Glomerular visceral epithelial cell (primary cell): ENCODE measurements at regions not wholly inside any gene's neighbourhood (a gene's known extent, or its start where the extent isn't known, plus 50 kb on each side); places are given as distances from the start of the nearest gene placed in this dataset.
"Not testable (repeated sequence)": the region's sequence is repeated elsewhere in the genome, so short reads cannot be mapped to it uniquely, and the experiment has no call there.

Experiments
- DNase-seq: peaks from one replicate; pipeline ENCODE4 v3.0.0-alpha.2; 2016; ENCODE audit errors: extremely low spot score

- no peak for DNase-seq
Observed at GRCh38 chr5:9790276-9790675, 160.1 kb upstream of the TAS2R1 start.

GRCh38 chr5:9789777-9790176 lies 159.6 kb upstream of the TAS2R1 start:
- no peak for DNase-seq

GRCh38 chr5:9787861-9788600 lies 157.9 kb upstream of the TAS2R1 start:
- DNase-seq: no peak

- DNase-seq: no peak
Observed at GRCh38 chr5:9786380-9787360, 156.5 kb upstream of the TAS2R1 start.

GRCh38 chr5:9785751-9786150 lies 155.6 kb upstream of the TAS2R1 start:
- DNase-seq: no peak

GRCh38 chr5:9784231-9784630 lies 154.1 kb upstream of the TAS2R1 start:
- DNase-seq: no peak

GRCh38 chr5:9782826-9783560 lies 152.8 kb upstream of the TAS2R1 start:
- DNase-seq: no peak

DNA sequence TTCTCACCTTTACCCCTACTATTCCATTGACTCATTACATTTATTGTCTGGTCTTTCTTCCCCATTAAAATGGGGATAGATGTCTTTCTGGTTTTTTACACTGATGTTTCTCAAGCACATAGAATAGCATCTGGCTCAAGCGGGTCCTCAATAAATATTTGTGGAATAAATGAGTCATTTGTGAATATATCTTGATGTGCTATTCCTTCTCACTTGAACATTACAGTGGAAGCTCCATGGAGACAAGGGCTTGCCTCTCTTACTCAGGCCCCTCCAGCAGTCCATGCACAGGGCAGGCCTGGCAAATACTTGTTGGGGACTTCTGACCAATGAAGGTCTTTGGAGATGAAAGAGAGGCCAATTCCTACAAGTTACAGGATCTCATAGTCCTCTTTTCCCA lies 151.7 kb upstream of the TAS2R1 start:
- DNase-seq: no peak

- no peak for DNase-seq
Observed at GRCh38 chr5:9781275-9781674, 151.1 kb upstream of the TAS2R1 start.

GRCh38 chr5:9780501-9780900 lies 150.3 kb upstream of the TAS2R1 start:
- DNase-seq: no peak

GRCh38 chr5:9776525-9776924 lies 146.4 kb upstream of the TAS2R1 start:
- DNase-seq: no peak

DNA sequence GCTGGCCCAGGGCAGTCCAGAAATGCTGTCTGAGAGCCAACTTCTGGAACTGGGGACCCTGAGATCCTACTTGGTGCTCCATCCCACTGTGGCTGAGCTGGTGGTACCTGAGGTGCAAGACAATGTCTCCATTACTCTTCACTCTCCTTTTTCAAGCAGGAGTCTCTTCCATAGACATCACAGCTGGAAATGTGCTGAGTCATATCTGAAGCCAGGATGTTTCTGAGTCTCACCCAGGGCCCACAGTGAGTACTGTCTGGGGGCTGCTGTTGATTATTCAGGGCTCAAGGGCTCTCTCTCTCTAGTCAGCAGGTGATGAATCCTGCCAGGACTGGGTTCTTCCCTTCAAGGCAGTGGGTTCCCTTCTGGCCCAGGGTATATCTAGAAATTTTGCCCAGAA lies 145.2 kb upstream of the TAS2R1 start:
- DNase-seq: peak; percentile 7

GRCh38 chr5:9774472-9775079 lies 144.4 kb upstream of the TAS2R1 start:
- peak; percentile 64 for DNase-seq

DNA sequence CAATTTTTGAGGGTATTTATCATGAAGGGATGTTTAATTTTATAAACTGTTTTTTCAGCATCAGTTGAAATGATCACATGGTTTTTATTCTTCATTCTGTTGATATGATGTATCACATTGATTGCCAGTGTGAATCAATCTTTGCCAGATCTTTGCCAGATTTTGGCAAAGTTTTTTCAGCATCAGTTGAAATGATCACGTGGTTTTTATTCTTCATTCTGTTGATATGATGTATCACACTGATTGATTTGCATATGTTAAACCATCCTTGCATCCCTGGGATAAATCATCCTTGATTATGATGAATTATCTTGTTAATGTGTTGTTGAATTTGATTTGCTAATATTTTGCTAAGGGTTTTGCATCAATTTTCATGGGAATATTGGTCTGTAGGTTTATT lies 140.9 kb upstream of the TAS2R1 start:
- no peak for DNase-seq

GRCh38 chr5:9766581-9766980 lies 136.4 kb upstream of the TAS2R1 start:
- peak; percentile 18 for DNase-seq

DNA sequence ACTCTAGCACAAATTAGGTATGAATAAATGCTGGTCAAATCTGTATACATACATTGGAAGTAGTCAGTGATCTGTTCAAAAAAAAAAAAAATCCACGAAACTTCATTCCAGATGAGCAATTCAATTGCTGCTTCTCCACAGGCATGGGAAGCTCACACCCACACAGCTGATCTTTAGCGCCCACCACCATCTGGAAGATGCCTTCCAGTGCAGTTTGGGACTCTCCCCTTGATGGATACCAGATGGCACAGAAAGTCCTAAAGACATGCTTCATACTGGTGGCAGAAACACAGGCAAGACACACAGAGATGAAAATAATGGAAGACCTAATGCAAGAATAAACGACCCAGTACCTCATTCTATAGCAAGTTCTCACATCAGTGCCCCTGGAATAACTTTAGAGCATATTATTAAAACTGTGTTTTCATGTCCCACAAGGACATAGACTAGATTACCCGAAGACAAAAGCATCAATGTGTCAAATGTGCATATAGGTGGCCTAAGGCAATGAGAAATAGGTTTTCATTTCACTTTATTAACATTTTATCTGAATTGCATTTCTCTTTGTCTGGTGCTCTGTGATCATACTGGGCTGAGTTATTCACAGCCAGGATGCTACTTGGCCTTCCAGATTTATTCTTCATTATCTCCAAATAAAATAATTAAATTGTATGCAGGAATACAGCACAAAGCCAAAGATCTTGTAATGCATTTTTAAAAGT lies 135.4 kb upstream of the TAS2R1 start:
- no peak for DNase-seq

GRCh38 chr5:9761706-9762105 lies 131.6 kb upstream of the TAS2R1 start:
- no peak for DNase-seq

DNA sequence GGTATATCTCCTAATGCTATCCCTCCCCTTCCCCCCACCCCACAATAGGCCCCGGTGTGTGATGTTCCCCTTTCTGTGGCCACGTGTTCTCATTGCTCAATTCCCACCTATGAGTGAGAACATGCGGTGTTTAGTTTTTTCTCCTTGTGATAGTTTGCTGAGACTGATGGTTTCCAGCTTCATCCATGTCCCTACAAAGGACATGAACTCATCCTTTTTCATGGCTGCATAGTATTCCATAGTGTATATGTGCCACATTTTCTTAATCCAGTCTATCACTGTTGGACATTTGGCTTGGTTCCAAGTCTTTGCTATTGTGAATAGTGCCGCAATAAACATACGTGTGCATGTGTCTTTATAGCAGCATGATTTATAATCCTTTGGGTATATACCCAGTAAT lies 122.5 kb upstream of the TAS2R1 start:
- DNase-seq: not testable (repeated sequence)

DNA sequence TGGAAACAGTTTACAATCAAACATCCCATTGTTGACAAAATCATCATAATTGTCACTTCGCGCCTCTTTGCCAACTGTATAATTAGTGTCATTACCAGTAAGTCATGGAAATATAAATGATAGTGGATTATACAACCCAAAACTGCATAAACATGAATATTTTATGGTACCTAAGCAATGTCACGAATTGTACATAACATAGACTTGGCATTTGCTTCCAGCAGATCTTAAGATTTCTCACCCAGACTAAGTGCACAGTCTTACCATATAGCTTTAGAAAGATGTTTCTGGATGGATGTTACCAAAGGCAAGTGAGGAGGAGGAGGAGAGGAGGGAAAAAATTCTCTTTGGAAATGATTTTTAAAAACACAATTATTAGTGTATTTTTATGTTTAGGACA lies 113.4 kb upstream of the TAS2R1 start:
- no peak for DNase-seq

- no peak for DNase-seq
Observed at GRCh38 chr5:9742848-9743247, 112.7 kb upstream of the TAS2R1 start.

DNA sequence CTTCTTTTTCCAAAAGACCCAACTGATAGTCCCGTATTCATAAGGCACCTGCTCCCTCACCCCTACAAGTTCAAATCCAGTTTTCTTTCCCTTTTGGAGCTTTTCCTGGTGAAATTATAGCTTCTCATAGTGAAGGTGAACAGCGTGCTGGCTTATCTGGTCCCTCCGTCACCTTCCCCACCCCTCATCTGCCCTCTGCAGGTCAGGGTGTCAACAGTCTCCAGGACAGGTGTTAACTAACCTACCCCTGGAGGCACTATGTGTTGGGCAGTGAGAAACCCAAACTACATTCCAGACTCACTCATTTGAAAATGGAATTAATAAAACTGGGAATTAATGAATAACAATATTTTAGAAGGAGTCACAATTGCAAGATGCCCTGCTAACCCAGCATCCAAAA lies 109.0 kb upstream of the TAS2R1 start:
- no peak for DNase-seq
